ENCODE measurements at regions not wholly inside any gene's neighbourhood (a gene's known extent, or its start where the extent isn't known, plus 50 kb on each side); places are given as distances from the start of the nearest gene placed in this dataset.
"Not testable (repeated sequence)": the region's sequence is repeated elsewhere in the genome, so short reads cannot be mapped to it uniquely, and the experiment has no call there.

DNA sequence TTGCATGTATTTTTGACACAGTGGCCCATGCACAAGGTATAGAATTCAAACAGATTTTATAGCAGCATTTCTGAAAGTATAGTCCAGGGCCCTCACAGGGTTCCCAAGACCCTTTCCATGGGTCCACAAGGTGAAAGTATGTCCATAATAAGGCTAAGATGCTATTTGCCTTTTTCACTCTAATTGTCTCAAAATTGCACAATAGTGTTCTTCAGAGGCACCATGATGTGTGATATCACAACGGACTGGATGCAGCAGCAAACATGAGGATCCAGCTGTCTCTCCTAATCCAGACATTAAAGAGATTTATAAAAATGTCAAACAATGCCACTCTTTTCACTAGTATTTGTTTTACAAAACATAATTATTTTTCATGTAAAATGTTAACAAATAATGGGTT lies 88.8 kb upstream of the PRDX6 start:
- H3K27ac Mint-ChIP-seq (ENCODE audit: low read depth, unreplicated experiment) = no peak overlapping the region
- BruUV-seq (replicated peaks) = no TSS peak
- DNase-seq (ENCODE audit: unreplicated experiment) = no peak
- H3K36me3 Mint-ChIP-seq (ENCODE audit: insufficient read depth, unreplicated experiment) = peaks cover 6% of the 10 kb centered on the region
- TF ChIP-seq CTCF (IDR thresholded peaks at IDR 0.05; ENCODE audit: unreplicated experiment) = no peak
- H3K9me3 Mint-ChIP-seq (ENCODE audit: unreplicated experiment) = no peaks in the 10 kb centered on the region
- intact Hi-C loops (cut with micrococcal nuclease) = no loop called here
- ChIA-PET CTCF (no interaction called here), POLR2A (interaction anchor here (0.7 kb wide), 1 partner anchor 8 kb away, joined by 3 read pairs; no protein-coding TSS in a partner anchor)
- peaks cover 8% of the 10 kb centered on the region for H3K4me1 Mint-ChIP-seq (ENCODE audit: insufficient read depth, unreplicated experiment)
- H3K4me3 Mint-ChIP-seq (ENCODE audit: unreplicated experiment) = no peak overlapping the region
- H3K27me3 Mint-ChIP-seq (ENCODE audit: insufficient read depth, unreplicated experiment) = no peaks in the 10 kb centered on the region

GRCh38 chr1:173392895-173393658 lies 84.1 kb upstream of the PRDX6 start:
- intact Hi-C loops (cut with micrococcal nuclease) = no loop called here
- no peak overlapping the region for H3K4me3 Mint-ChIP-seq (ENCODE audit: unreplicated experiment)

DNA sequence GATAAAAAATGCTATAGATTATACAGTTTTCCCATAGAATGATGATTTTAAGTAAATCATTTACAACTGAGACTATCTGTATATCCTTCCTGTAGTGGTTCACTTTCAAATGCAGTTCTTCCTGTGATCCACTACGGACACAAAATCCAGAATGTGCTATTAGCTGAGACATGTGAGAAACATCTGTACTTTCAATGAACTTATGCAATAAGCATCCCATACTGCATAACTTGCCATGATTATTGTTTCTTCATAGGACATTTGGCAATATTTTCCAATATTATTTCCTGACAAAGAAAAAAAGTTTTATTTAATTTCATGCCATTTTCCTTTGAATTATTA lies 83.5 kb upstream of the PRDX6 start:
- H3K9me3 Mint-ChIP-seq (ENCODE audit: unreplicated experiment) = no peaks in the 10 kb centered on the region
- no TSS peak for BruUV-seq (replicated peaks)
- no peak overlapping the region for H3K4me3 Mint-ChIP-seq (ENCODE audit: unreplicated experiment)
- H3K36me3 Mint-ChIP-seq (ENCODE audit: insufficient read depth, unreplicated experiment) = peaks cover 3% of the 10 kb centered on the region
- peak overlapping the region; percentile 5 for H3K27ac Mint-ChIP-seq (ENCODE audit: low read depth, unreplicated experiment)
- intact Hi-C loops (cut with micrococcal nuclease) = no loop called here
- ChIA-PET CTCF (interaction anchor here (0.7 to 3.2 kb wide), 5 partner anchors 9 to 180 kb away, joined by 3 to 6 read pairs (median 3); no protein-coding TSS in a partner anchor), POLR2A (interaction anchor here (0.5 to 1.4 kb wide), 5 partner anchors 35 to 181 kb away, joined by 3 to 4 read pairs (median 3); no protein-coding TSS in a partner anchor)
- H3K27me3 Mint-ChIP-seq (ENCODE audit: insufficient read depth, unreplicated experiment) = no peaks in the 10 kb centered on the region
- TF ChIP-seq CTCF (IDR thresholded peaks at IDR 0.05; ENCODE audit: unreplicated experiment) = no peak
- H3K4me1 Mint-ChIP-seq (ENCODE audit: insufficient read depth, unreplicated experiment) = peaks cover 10% of the 10 kb centered on the region
- DNase-seq (ENCODE audit: unreplicated experiment) = peak; percentile 54

More at GRCh38 chr1:173392895-173393658, 84.1 kb upstream of the PRDX6 start:
- no peak for TF ChIP-seq CTCF (IDR thresholded peaks at IDR 0.05; ENCODE audit: unreplicated experiment)
- DNase-seq (ENCODE audit: unreplicated experiment) = peak; percentile 86
- H3K27me3 Mint-ChIP-seq (ENCODE audit: insufficient read depth, unreplicated experiment) = no peaks in the 10 kb centered on the region
- ChIA-PET POLR2A (interaction anchor here (0.6 to 1.5 kb wide), 5 partner anchors 35 to 144 kb away, joined by 3 to 4 read pairs (median 3); no protein-coding TSS in a partner anchor), CTCF (interaction anchor here (0.6 to 3.2 kb wide), 5 partner anchors 10 to 182 kb away, joined by 3 to 6 read pairs (median 4); no protein-coding TSS in a partner anchor)
- H3K4me1 Mint-ChIP-seq (ENCODE audit: insufficient read depth, unreplicated experiment) = peaks cover 10% of the 10 kb centered on the region
- H3K27ac Mint-ChIP-seq (ENCODE audit: low read depth, unreplicated experiment) = peak overlapping the region; percentile 5
- no peaks in the 10 kb centered on the region for H3K9me3 Mint-ChIP-seq (ENCODE audit: unreplicated experiment)
- no TSS peak for BruUV-seq (replicated peaks)
- H3K36me3 Mint-ChIP-seq (ENCODE audit: insufficient read depth, unreplicated experiment) = no peaks in the 10 kb centered on the region

GRCh38 chr1:173394813-173395212 lies 82.3 kb upstream of the PRDX6 start:
- POLR2A ChIA-PET; BruUV-seq (replicated peaks); intact Hi-C loops (cut with micrococcal nuclease); DNase-seq (ENCODE audit: unreplicated experiment); H3K36me3 Mint-ChIP-seq (ENCODE audit: insufficient read depth, unreplicated experiment); H3K27me3 Mint-ChIP-seq (ENCODE audit: insufficient read depth, unreplicated experiment); H3K9me3 Mint-ChIP-seq (ENCODE audit: unreplicated experiment); H3K27ac Mint-ChIP-seq (ENCODE audit: low read depth, unreplicated experiment); CTCF ChIA-PET; H3K4me3 Mint-ChIP-seq (ENCODE audit: unreplicated experiment): not testable (repeated sequence)
- peaks cover 10% of the 10 kb centered on the region for H3K4me1 Mint-ChIP-seq (ENCODE audit: insufficient read depth, unreplicated experiment)

All from MCF 10A (cell line).